Osteoblast (primary cell): ENCODE measurements at regions not wholly inside any gene's neighbourhood (a gene's known extent, or its start where the extent isn't known, plus 50 kb on each side); places are given as distances from the start of the nearest gene placed in this dataset.

Experiments
- DNase-seq: peaks from one replicate; pipeline ENCODE4 v3.0.0; 2011; ENCODE audit warnings: low spot score, mixed read lengths; ENCODE audit not compliant: insufficient read length; ENCODE audit errors: missing footprints
- H2AFZ ChIP-seq: 2 replicates; pipeline ENCODE4 v1.6.0; 2011; ENCODE audit warnings: mild to moderate bottlenecking, low read length
- H3K27ac ChIP-seq: 2 replicates; pipeline ENCODE4 v1.5.1; 2011; ENCODE audit warnings: mild to moderate bottlenecking, low read depth, low read length, moderate library complexity
- H3K27me3 ChIP-seq: 2 replicates; pipeline ENCODE4 v1.6.0; 2012; ENCODE audit warnings: mild to moderate bottlenecking, control low read depth, inconsistent platforms, low read length, moderate library complexity; ENCODE audit not compliant: insufficient read depth
- H3K36me3 ChIP-seq: 2 replicates; pipeline ENCODE4 v1.5.1; 2011; ENCODE audit warnings: mild to moderate bottlenecking, low read length, control low read depth, moderate library complexity; ENCODE audit not compliant: insufficient read depth
- H3K4me1 ChIP-seq: 2 replicates; pipeline ENCODE4 v1.5.1; 2011; ENCODE audit warnings: mild to moderate bottlenecking, low read length, control low read depth, moderate library complexity; ENCODE audit not compliant: insufficient read depth
- H3K4me2 ChIP-seq: 2 replicates; pipeline ENCODE4 v1.6.0; 2011; ENCODE audit warnings: mild to moderate bottlenecking, low read length; ENCODE audit not compliant: insufficient read depth
- H3K4me3 ChIP-seq: fragments of 200-600 bp; sonication (generic); 3 replicates; pipeline ENCODE4 v1.5.1; 2012; ENCODE audit warnings: mild to moderate bottlenecking, low read length, inconsistent platforms; ENCODE audit not compliant: insufficient read depth
- H3K79me2 ChIP-seq: 2 replicates; pipeline ENCODE4 v1.6.0; 2012; ENCODE audit warnings: mild to moderate bottlenecking, low read length, control low read depth, inconsistent platforms; ENCODE audit not compliant: insufficient read depth
- H3K9me3 ChIP-seq: 2 replicates; pipeline ENCODE4 v1.5.1; 2011; ENCODE audit warnings: low read depth, low read length, control low read depth
- H4K20me1 ChIP-seq: 2 replicates; pipeline ENCODE4 v1.6.0; 2012; ENCODE audit warnings: mild to moderate bottlenecking, low read length, control low read depth; ENCODE audit not compliant: insufficient read depth
- TF ChIP-seq, protein P1 (sequence below): IDR thresholded peaks from 2 replicates; pipeline ENCODE4 v1.5.1; 2011; ENCODE audit warnings: mild to moderate bottlenecking, low read depth, low read length, moderate library complexity; ENCODE audit errors: extremely low read depth

DNA sequence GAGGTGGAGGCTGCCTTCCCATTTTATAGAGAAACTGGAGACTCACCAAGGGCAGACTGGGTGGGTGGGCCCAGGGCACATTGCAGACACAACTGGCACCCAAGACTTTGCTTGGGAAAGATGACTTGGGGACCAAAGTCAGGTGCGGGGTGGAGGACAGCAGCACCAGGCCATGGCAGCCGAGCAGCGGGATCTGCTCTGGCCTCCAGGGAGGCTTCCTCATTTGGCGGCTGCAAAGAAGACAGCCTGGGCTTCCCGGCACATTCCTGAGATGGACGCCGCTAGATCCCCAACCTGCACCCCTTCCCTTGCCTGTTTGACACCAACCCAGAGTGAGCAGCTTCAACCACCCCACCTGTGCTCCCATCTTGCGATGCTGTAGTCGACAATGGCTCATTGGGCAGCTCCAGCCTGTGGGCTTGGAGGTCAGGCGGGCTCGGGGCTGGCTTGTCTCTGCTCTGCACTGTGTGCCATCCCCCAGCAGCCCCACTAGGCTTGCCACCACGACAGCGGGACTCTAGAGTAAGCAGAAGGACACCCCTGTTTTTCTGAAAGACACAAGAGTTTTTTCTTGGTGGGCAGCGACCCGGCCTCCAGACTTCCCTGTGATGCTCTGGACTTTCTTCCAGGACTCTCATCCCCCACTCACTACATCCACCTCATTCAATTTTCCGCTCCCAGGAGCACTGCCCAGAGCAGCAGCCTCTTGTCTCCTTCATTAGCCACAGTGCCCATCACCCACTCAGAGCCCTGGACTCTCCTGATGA, 184.9 kb upstream of the CST7 start:
- DNase-seq, result no peak
- no peaks in the 10 kb centered on the region for H4K20me1 ChIP-seq
- no peak overlapping the region for H3K4me2 ChIP-seq
- no peaks in the 10 kb centered on the region for H3K79me2 ChIP-seq
- H3K27me3 ChIP-seq, result peaks cover 9% of the 10 kb centered on the region
- H3K4me3 ChIP-seq, result no peak overlapping the region
- no peak overlapping the region for H3K27ac ChIP-seq
- H3K4me1 ChIP-seq, result no peaks in the 10 kb centered on the region
- no peaks in the 10 kb centered on the region for H3K36me3 ChIP-seq
- TF ChIP-seq, protein P1, sequence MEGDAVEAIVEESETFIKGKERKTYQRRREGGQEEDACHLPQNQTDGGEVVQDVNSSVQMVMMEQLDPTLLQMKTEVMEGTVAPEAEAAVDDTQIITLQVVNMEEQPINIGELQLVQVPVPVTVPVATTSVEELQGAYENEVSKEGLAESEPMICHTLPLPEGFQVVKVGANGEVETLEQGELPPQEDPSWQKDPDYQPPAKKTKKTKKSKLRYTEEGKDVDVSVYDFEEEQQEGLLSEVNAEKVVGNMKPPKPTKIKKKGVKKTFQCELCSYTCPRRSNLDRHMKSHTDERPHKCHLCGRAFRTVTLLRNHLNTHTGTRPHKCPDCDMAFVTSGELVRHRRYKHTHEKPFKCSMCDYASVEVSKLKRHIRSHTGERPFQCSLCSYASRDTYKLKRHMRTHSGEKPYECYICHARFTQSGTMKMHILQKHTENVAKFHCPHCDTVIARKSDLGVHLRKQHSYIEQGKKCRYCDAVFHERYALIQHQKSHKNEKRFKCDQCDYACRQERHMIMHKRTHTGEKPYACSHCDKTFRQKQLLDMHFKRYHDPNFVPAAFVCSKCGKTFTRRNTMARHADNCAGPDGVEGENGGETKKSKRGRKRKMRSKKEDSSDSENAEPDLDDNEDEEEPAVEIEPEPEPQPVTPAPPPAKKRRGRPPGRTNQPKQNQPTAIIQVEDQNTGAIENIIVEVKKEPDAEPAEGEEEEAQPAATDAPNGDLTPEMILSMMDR, result no peak
- no peak overlapping the region for H2AFZ ChIP-seq
- H3K9me3 ChIP-seq, result no peaks in the 10 kb centered on the region

DNA sequence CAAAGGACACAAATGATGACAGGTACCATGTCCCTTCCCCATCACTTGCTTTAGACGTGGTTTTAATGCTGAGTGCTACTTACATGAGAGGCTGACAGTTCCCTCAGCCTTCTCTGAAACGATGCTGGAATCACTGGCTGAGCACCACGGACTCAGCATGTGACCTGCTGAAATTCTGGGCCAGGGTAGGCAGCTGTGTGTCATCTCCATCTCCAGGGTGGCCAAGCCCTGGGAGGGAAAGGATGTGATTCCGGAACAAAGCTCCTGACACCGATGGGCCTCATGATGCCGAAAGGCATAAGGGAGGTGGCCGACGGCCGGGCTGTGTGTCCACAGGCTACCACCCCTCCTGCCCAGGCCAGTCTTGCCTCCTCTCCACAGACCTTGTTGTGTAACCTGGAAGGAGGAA, 184.3 kb upstream of the CST7 start:
- no peak overlapping the region for H3K4me2 ChIP-seq
- H2AFZ ChIP-seq, result no peak overlapping the region
- H3K9me3 ChIP-seq, result no peaks in the 10 kb centered on the region
- H4K20me1 ChIP-seq, result no peaks in the 10 kb centered on the region
- no peaks in the 10 kb centered on the region for H3K4me1 ChIP-seq
- TF ChIP-seq, protein P1, result no peak
- H3K79me2 ChIP-seq, result no peaks in the 10 kb centered on the region
- H3K27me3 ChIP-seq, result peaks cover 9% of the 10 kb centered on the region
- H3K4me3 ChIP-seq, result no peak overlapping the region
- peak; percentile 55 for DNase-seq
- H3K36me3 ChIP-seq, result no peaks in the 10 kb centered on the region
- H3K27ac ChIP-seq, result no peak overlapping the region

DNA sequence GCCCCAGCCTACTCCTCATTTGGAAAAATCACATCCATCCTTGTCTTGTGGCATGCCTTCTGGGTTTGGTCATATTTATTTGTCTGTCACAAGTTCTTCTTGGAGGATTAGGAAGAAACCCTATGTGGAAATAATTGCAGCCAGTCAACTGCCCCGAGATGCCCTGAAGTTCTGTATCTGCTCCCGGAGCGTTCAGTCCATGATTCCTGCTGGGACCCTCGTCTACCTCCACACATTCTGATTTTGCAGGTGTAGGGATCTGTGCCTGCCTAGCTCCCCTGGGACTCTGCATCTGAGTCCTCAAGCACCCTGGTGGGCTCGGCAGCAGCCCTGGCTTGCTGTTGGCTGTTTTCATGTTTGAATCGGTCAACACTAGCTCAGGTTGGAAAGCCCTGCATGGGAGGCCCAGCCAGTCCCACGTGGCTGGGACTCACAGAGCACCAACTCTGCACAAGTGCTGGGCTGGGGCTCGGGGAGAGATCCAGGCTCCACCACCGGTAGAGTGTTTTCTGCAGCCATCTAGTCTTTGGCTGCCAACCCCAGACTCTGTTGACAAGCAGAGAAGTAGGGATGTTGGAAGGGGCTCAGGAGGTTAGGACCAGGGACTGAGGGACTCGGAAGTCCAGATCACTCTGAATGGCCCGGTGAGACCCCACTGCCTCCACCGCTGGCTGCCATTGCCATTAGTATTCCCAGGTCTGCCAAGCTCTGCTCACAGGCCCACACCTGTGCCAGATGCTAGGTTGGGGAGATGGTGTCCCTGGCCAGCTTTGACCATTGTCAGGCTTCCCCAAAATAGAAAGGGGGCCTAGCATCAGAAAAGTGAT, 183.5 kb upstream of the CST7 start:
- peak; percentile 41 for DNase-seq
- TF ChIP-seq, protein P1, result no peak

DNA sequence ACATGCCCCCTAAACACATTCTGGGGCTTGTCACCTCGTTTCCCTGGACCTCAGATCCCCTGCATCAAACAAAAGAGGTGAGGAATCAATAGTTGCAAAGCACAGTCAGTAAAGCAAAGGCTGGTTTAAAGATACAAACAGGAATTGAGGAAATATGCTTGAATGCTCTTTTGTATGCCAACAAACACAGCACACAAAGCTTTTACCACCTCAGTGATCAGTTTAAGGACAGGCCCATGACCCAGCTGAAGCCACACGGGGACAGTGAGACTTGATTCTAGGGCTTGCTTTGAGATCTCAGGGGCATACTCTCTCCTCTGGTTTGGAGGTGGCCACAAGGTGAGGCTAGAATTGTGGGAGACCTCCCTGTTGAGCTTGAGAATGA, 182.9 kb upstream of the CST7 start:
- H3K4me1 ChIP-seq, result no peaks in the 10 kb centered on the region
- H3K27me3 ChIP-seq, result peaks cover 6% of the 10 kb centered on the region
- no peak overlapping the region for H3K4me2 ChIP-seq
- no peaks in the 10 kb centered on the region for H3K9me3 ChIP-seq
- TF ChIP-seq, protein P1, result no peak
- H3K4me3 ChIP-seq, result no peak overlapping the region
- no peak overlapping the region for H2AFZ ChIP-seq
- DNase-seq, result peak; percentile 79
- H4K20me1 ChIP-seq, result no peaks in the 10 kb centered on the region
- no peak overlapping the region for H3K27ac ChIP-seq
- no peaks in the 10 kb centered on the region for H3K36me3 ChIP-seq
- no peaks in the 10 kb centered on the region for H3K79me2 ChIP-seq

More for the DNA sequence above, 183.5 kb upstream of the CST7 start:
- no peaks in the 10 kb centered on the region for H3K9me3 ChIP-seq
- peaks cover 6% of the 10 kb centered on the region for H3K27me3 ChIP-seq
- no peak overlapping the region for H3K4me3 ChIP-seq
- no peaks in the 10 kb centered on the region for H3K4me1 ChIP-seq
- H3K27ac ChIP-seq, result no peak overlapping the region
- H4K20me1 ChIP-seq, result no peaks in the 10 kb centered on the region
- H3K4me2 ChIP-seq, result no peak overlapping the region
- H3K79me2 ChIP-seq, result no peaks in the 10 kb centered on the region
- H2AFZ ChIP-seq, result no peak overlapping the region
- no peaks in the 10 kb centered on the region for H3K36me3 ChIP-seq
